K562 (cell line): ENCODE measurements at regions not wholly inside any gene's neighbourhood (a gene's known extent, or its start where the extent isn't known, plus 50 kb on each side); places are given as distances from the start of the nearest gene placed in this dataset.

Source experiments
- ATAC-seq: fragments of 200-7000 bp; cut with Tn5 transposase; 3 replicates; pipeline ENCODE4 v1.9.1; 2020; ENCODE audit warnings: moderate library complexity
- BruUV-seq: library from RNA; stranded (reverse); fragments of 400-500 nt; replicated peaks from 2 replicates; lab custom pipeline; 2021; lab: Mats Ljungman, UMichigan
- CTCF ChIA-PET: fragments of 300-600 bp; formaldehyde crosslinking; extraction: SDS; loops from one replicate; lab custom pipeline; 2021; ENCODE audit warnings: low intra/inter-chr PET ratio; lab: Yijun Ruan, JAX
- POLR2A ChIA-PET: fragments of 300-600, 350-650 bp; sonication (Branson Sonifier 250); formaldehyde crosslinking; extraction: SDS; loops from one replicate; lab custom pipeline; 2021; ENCODE audit warnings: antibody characterized with exemption, inconsistent platforms; lab: Yijun Ruan, JAX
- DNase-seq, 4 experiments: peaks; one replicate each; pipeline versions ENCODE4 v3.0.0 to v3.0.0-alpha.2; 2011 to 2018; ENCODE audit warnings: low spot score in 3 of 4, mixed read lengths in 3 of 4; ENCODE audit errors: extremely low read depth in 1 of 4
- FAIRE-seq: peaks from 2 replicates; lab custom pipeline; 2011; peaks lifted over from hg19 to GRCh38; lab: Jason Lieb, UNC
- H2AFZ ChIP-seq: 2 replicates; pipeline ENCODE4 v1.6.0; 2011; ENCODE audit warnings: low read depth, low read length, control low read depth, inconsistent platforms
- H3K27ac ChIP-seq: fragments of 200-600 bp; 3 replicates; pipeline ENCODE4 v1.8.0; 2011; ENCODE audit warnings: low read depth, mild to moderate bottlenecking, control low read depth, inconsistent platforms, low read length, moderate library complexity, mixed read lengths; ENCODE audit errors: extremely low read depth
- H3K27me3 ChIP-seq, 2 experiments: fragments of 300-600 bp in 1 of 2; 2 replicates in 1 of 2; 3 replicates in 1 of 2; pipeline versions ENCODE4 v1.6.0 to v1.8.0; 2011; ENCODE audit warnings: inconsistent platforms in 2 of 2, low read length in 2 of 2, mild to moderate bottlenecking in 1 of 2, mixed read lengths in 1 of 2, moderate library complexity in 1 of 2; ENCODE audit not compliant: control insufficient read depth in 2 of 2, insufficient read depth in 2 of 2
- H3K36me3 ChIP-seq: fragments of 300-600 bp; 3 replicates; pipeline ENCODE4 v1.8.0; 2011; ENCODE audit warnings: mild to moderate bottlenecking, low read length, inconsistent platforms; ENCODE audit not compliant: control insufficient read depth, insufficient read depth
- H3K4me1 ChIP-seq, 2 experiments: fragments of 200-600 bp in 1 of 2; replicated peaks in 1 of 2; 2 replicates in 1 of 2; 3 replicates in 1 of 2; pipeline versions ENCODE4 v1.5.1 to v1.8.0; 2011; ENCODE audit warnings: inconsistent platforms in 2 of 2, low read length in 2 of 2, mild to moderate bottlenecking in 1 of 2, mixed read lengths in 1 of 2, moderate library complexity in 1 of 2; ENCODE audit not compliant: control insufficient read depth in 2 of 2, insufficient read depth in 2 of 2
- H3K4me2 ChIP-seq: 2 replicates; pipeline ENCODE4 v1.6.1; 2011; ENCODE audit warnings: low read length, control low read depth, inconsistent platforms, mixed read lengths; ENCODE audit not compliant: insufficient read depth
- H3K4me3 ChIP-seq: fragments of 200-600 bp; sonication (generic), shearing (Covaris generic); 2 replicates; pipeline ENCODE4 v1.5.1; 2016; ENCODE audit warnings: control low read depth, inconsistent platforms
- H3K79me2 ChIP-seq: fragments of 200-600 bp; 3 replicates; pipeline ENCODE4 v1.8.0; 2011; ENCODE audit warnings: low read length, inconsistent platforms; ENCODE audit not compliant: control insufficient read depth, insufficient read depth
- H3K9ac ChIP-seq, 2 experiments: 2 replicates each; pipeline versions ENCODE4 v1.6.0 to v1.6.1; 2011; ENCODE audit warnings: low read depth in 2 of 2, low read length in 2 of 2, control low read depth in 1 of 2, inconsistent platforms in 1 of 2, mild to moderate bottlenecking in 1 of 2, mixed read lengths in 1 of 2; ENCODE audit not compliant: insufficient read depth in 1 of 2
- H3K9me1 ChIP-seq: one replicate; pipeline ENCODE4 v1.6.0; 2011; ENCODE audit warnings: inconsistent platforms, mild to moderate bottlenecking, low read length, moderate library complexity; ENCODE audit not compliant: control insufficient read depth, insufficient read depth
- H3K9me3 ChIP-seq: replicated peaks from 2 replicates; pipeline ENCODE4 v1.5.1; 2011; ENCODE audit warnings: low read depth, low read length, inconsistent platforms; ENCODE audit not compliant: control insufficient read depth, insufficient read depth
- H4K20me1 ChIP-seq: replicated peaks from 2 replicates; pipeline ENCODE4 v1.6.1; 2011; ENCODE audit warnings: low read length, inconsistent platforms, mixed read lengths; ENCODE audit not compliant: control insufficient read depth, insufficient read depth
- CCNT2 ChIP-seq: IDR thresholded peaks from 2 replicates; pipeline ENCODE4 v1.6.1; 2011; ENCODE audit warnings: borderline replicate concordance, low read depth, mild to moderate bottlenecking, moderate library complexity, mixed read lengths, low read length; ENCODE audit not compliant: insufficient read length; ENCODE audit errors: extremely low read depth
- MYNN ChIP-seq, 2 experiments: sonication (generic); formaldehyde crosslinking in 1 of 2; IDR thresholded peaks; 2 replicates each; pipeline versions ENCODE4 v1.5.0 to v1.6.1; 2016 to 2020; ENCODE audit warnings: antibody characterized with exemption in 1 of 2, missing genetic modification reagents in 1 of 2
- NCOR1 ChIP-seq: fragments of 450-650 bp; IDR thresholded peaks from 2 replicates; pipeline ENCODE4 v1.6.1; 2016; ENCODE audit warnings: mild to moderate bottlenecking, moderate library complexity
- PML ChIP-seq: IDR thresholded peaks from 2 replicates; pipeline ENCODE4 v1.6.1; 2012; ENCODE audit warnings: low read length, inconsistent platforms
- PTRF ChIP-seq: fragments of 450-650 bp; IDR thresholded peaks from 2 replicates; pipeline ENCODE4 v1.6.1; 2016; ENCODE audit warnings: mild to moderate bottlenecking, missing genetic modification characterization, missing compliant biosample characterization
- PTTG1 ChIP-seq: fragments of 450-650 bp; IDR thresholded peaks from 2 replicates; pipeline ENCODE4 v1.6.1; 2016; ENCODE audit warnings: low read depth, mild to moderate bottlenecking, missing genetic modification characterization, missing compliant biosample characterization
- SAFB2 ChIP-seq: fragments of 200-400 bp; formaldehyde crosslinking; IDR thresholded peaks from 2 replicates; pipeline ENCODE4 v1.6.1; 2018; ENCODE audit warnings: borderline replicate concordance, low read length, low read depth, moderate library complexity; ENCODE audit not compliant: severe bottlenecking
- SMAD2 ChIP-seq: fragments of 150-350 bp; IDR thresholded peaks from 2 replicates; pipeline ENCODE4 v1.6.1; 2014; ENCODE audit warnings: low read depth, mild to moderate bottlenecking, low read length
- ZBTB11 ChIP-seq, 3 experiments: fragments of 200-800 bp in 1 of 3; fragments of 250-450 bp in 1 of 3; fragments of 450-650 bp in 1 of 3; sonication (Bioruptor Pico) in 1 of 3; sonication (Bioruptor generic) in 1 of 3; formaldehyde crosslinking in 1 of 3; IDR thresholded peaks; 2 replicates each; pipeline versions ENCODE4 v1.6.1 to v1.8.0; 2016 to 2022; ENCODE audit warnings: mild to moderate bottlenecking in 2 of 3, missing genetic modification characterization in 2 of 3, missing compliant biosample characterization in 1 of 3, moderate library complexity in 1 of 3
- ZNF121 ChIP-seq: sonication (generic); formaldehyde crosslinking; conservative IDR thresholded peaks from 2 replicates; pipeline ENCODE4 v1.8.0; 2022; ENCODE audit warnings: missing genetic modification reagents
- ZNF146 ChIP-seq: IDR thresholded peaks from one replicate; pipeline ENCODE4 v1.6.1; 2018; ENCODE audit warnings: missing compliant biosample characterization; ENCODE audit not compliant: unreplicated experiment
- ZNF175 ChIP-seq: fragments of 200-800 bp; sonication (Bioruptor generic); IDR thresholded peaks from 2 replicates; pipeline ENCODE4 v1.6.1; 2016; ENCODE audit warnings: low read depth, mild to moderate bottlenecking, missing genetic modification characterization, missing compliant biosample characterization
- ZNF224 ChIP-seq: sonication (generic); formaldehyde crosslinking; IDR thresholded peaks from 2 replicates; pipeline ENCODE4 v1.8.0; 2022; ENCODE audit warnings: mild to moderate bottlenecking, missing genetic modification reagents
- ZNF24 ChIP-seq: fragments of 450-650 bp; IDR thresholded peaks from 2 replicates; pipeline ENCODE4 v1.6.1; 2016
- ZNF347 ChIP-seq: fragments of 450-650 bp; formaldehyde crosslinking; IDR thresholded peaks from 2 replicates; pipeline ENCODE4 v1.4.0; 2020; ENCODE audit warnings: low read depth, mild to moderate bottlenecking, moderate library complexity
- ZNF707 ChIP-seq: fragments of 250-450 bp; sonication (Bioruptor Pico); conservative IDR thresholded peaks from 2 replicates; pipeline ENCODE4 v1.8.0; 2022; ENCODE audit warnings: inconsistent platforms, mild to moderate bottlenecking, moderate library complexity
- WGBS: fragments of 100-300 bp; shearing (Covaris generic); methylation state at CpG from one replicate; pipeline ENCODE4 v1.1.6; 2016; ENCODE audit warnings: low coverage, mixed read lengths; ENCODE audit not compliant: insufficient coverage; ENCODE audit errors: missing lambda C conversion rate; 5-methylcytosine and 5-hydroxymethylcytosine counted together
- in situ Hi-C: fragments of 300-500 bp; cut with MboI; formaldehyde crosslinking; loops from 4 replicates; pipeline ENCODE4 v1.15.0; 2018; ENCODE audit warnings: inconsistent platforms, mixed read lengths
- intact Hi-C: fragments of 100-400 bp; cut with micrococcal nuclease; formaldehyde crosslinking; loops from 2 replicates; pipeline ENCODE4 v1.14.2; 2022
- TF ChIP-seq, protein P1 (sequence below): fragments of 250-450 bp; sonication (Bioruptor Pico); IDR thresholded peaks from 2 replicates; pipeline ENCODE4 v1.4.0; 2020; ENCODE audit warnings: borderline replicate concordance
- TF ChIP-seq, protein P2 (sequence below): sonication (generic); formaldehyde crosslinking; IDR thresholded peaks from 2 replicates; pipeline ENCODE4 v1.8.0; 2022; ENCODE audit warnings: missing genetic modification reagents, mild to moderate bottlenecking, moderate library complexity, borderline replicate concordance

GRCh38 chr3:72204452-72204851 is 419.5 kb upstream of the PROK2 start:
- Histone ChIP-seq H3K4me1 (no peaks in the 10 kb centered on the region; a peak in 1 of 5 replicates), H3K9me3 (no peaks in the 10 kb centered on the region; the same call in 1 of the 2 replicates), H3K27me3 (no peaks in the 10 kb centered on the region), H3K36me3 (no peaks in the 10 kb centered on the region), H4K20me1 (no peaks in the 10 kb centered on the region), H3K27ac (no peak overlapping the region), H3K4me3 (no peak overlapping the region), H3K9me1 (no peaks in the 10 kb centered on the region), H2AFZ (peak overlapping the region; percentile 58; the same call in 1 of the 2 replicates), H3K79me2 (no peaks in the 10 kb centered on the region), H3K4me2 (no peak overlapping the region), H3K9ac (no peak overlapping the region)
- CTCF ChIA-PET: no interaction called here
- FAIRE-seq (no peak), DNase-seq (no peak), ATAC-seq (no peak)
- BruUV-seq: no TSS peak
- intact Hi-C loops: no loop called here
- POLR2A ChIA-PET: no interaction called here
- in situ Hi-C loops: no loop called here
- 50% methylated on average over 7 of the region's 7 CpGs for WGBS
- TF ChIP-seq, protein P1, sequence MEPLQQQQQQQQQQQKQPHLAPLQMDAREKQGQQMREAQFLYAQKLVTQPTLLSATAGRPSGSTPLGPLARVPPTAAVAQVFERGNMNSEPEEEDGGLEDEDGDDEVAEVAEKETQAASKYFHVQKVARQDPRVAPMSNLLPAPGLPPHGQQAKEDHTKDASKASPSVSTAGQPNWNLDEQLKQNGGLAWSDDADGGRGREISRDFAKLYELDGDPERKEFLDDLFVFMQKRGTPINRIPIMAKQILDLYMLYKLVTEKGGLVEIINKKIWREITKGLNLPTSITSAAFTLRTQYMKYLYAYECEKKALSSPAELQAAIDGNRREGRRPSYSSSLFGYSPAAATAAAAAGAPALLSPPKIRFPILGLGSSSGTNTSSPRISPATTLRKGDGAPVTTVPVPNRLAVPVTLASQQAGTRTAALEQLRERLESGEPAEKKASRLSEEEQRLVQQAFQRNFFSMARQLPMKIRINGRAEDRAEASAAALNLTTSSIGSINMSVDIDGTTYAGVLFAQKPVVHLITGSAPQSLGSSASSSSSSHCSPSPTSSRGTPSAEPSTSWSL (CRISPR knock-in tag): no peak
- TF ChIP-seq CCNT2 (no peak), NCOR1 (no peak), ZNF146 (CRISPR knock-in tag) (no peak), SAFB2 (no peak), PML (no peak), ZNF224 (CRISPR knock-in tag) (no peak), ZNF707 (no peak), ZBTB11 (CRISPR knock-in tag; IDR thresholded peaks at IDR 0.05) (no peak), PTTG1 (no peak), ZNF175 (CRISPR knock-in tag) (no peak), ZNF121 (CRISPR knock-in tag) (no peak), SMAD2 (no peak), ZNF24 (no peak), MYNN (IDR thresholded peaks at IDR 0.05) (no peak), MYNN (CRISPR knock-in tag; IDR thresholded peaks at IDR 0.05) (no peak), ZNF347 (no peak), PTRF (no peak)
- TF ChIP-seq, protein P2, sequence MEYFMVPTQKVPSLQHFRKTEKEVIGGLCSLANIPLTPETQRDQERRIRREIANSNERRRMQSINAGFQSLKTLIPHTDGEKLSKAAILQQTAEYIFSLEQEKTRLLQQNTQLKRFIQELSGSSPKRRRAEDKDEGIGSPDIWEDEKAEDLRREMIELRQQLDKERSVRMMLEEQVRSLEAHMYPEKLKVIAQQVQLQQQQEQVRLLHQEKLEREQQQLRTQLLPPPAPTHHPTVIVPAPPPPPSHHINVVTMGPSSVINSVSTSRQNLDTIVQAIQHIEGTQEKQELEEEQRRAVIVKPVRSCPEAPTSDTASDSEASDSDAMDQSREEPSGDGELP (CRISPR knock-in tag): no peak
